ENCODE measurements at regions not wholly inside any gene's neighbourhood (a gene's known extent, or its start where the extent isn't known, plus 50 kb on each side); places are given as distances from the start of the nearest gene placed in this dataset.

- TF ChIP-seq CTCF (IDR thresholded peaks at IDR 0.05) = no peak
- no peak for TF ChIP-seq POLR2A (IDR thresholded peaks at IDR 0.05)
- no peak for TF ChIP-seq EP300 (IDR thresholded peaks at IDR 0.05)
Measured at GRCh38 chr15:31177951-31178350, 76.4 kb upstream of the TRPM1 start.

Measured in ovary (tissue), 3 donors.